ENCODE measurements at regions not wholly inside any gene's neighbourhood (a gene's known extent, or its start where the extent isn't known, plus 50 kb on each side); places are given as distances from the start of the nearest gene placed in this dataset.
"Not testable (repeated sequence)": the region's sequence is repeated elsewhere in the genome, so short reads cannot be mapped to it uniquely, and the experiment has no call there.

DNA sequence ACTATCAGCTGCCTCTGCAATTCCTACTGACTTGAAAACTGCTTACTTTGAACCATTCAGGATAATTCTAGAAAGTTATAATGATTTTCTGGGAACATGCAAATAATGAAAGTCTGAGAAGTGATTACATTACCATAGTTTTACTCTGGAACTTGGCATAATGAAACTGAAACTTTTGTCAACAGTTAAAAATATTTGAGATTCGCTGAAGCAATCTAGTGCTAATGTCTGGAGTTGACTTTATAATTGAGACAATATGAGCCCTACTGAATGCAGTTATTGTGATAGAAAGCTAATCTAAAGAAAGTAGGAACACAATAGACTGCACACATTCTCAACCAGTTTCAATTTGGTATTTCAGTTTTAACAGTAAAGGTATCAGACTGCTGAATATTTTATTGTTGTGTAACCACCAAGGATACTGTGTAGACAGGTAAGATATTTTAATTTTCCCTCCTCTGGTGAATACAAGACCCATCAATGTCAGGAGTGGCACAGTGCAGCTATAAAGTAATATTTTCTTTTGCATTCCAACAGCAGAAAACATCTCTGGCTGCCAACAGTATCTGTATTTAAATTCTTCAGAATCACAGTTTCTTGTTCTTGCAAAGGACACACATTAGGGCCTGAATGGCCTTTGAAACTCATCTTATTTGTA is 483.5 kb downstream of the ATP23 start:
- intact Hi-C loops (cut with micrococcal nuclease; ENCODE audit: unreplicated experiment), result no loop called here

DNA sequence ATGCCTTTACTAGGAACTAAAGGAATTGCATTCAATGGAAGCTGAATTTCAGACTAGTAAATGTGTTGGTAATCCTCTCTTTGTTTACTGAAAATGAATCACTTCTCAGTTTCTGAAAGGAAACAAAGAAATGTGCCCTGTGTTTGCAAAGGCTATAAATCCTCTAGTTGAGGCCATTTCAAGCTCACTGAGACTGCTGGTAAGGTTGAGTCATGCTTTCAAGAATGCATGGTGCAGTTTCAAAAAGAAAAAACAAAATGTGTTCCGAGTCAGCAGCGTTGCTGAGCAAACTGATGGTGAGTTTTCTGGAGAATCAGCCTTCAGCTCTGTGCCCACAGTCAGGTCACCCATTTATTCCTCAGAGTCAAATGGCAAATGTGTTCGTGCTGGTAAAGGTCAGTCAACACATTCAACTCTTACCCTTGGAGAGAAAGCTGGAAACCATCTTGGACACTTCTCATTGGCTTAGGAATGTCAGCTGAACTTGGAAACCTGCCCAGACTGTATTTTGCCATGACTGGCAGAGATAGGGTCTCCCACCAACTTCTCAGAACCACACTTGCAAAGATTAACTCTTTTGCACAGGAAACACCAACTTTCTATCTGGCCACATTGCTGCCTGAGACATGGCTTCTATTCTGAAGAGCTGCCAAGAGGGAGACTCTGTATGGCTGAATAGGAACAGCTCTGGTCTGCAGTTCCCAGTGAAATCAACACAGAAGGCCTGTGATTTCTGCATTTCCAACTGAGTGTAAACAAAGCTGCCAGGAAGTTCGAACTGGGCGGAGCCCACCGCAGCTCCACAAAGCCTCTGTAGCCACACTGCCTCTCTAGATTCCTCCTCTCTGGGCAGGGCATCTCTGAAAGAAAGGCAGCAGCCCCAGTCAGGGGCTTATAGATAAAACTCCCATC is 484.4 kb downstream of the ATP23 start:
- Histone ChIP-seq H3K36me3 (ENCODE audit: control insufficient read depth, insufficient read depth, low read length) (no peaks in the 10 kb centered on the region), H3K27ac (ENCODE audit: low read length) (peak overlapping the region; percentile 87), H3K4me1 (ENCODE audit: control insufficient read depth, insufficient read depth, low read length) (peaks cover 19% of the 10 kb centered on the region), H3K27me3 (ENCODE audit: control insufficient read depth, insufficient read depth, low read length) (no peaks in the 10 kb centered on the region), H3K4me3 (ENCODE audit: low read depth in 2 of 2, low read length in 2 of 2) (peak overlapping the region in 1 of 2 experiments; percentile 15; a peak in 2 of 4 replicates), H3K9me3 (ENCODE audit: control insufficient read depth, insufficient read depth, low read depth, low read length) (peaks cover 14% of the 10 kb centered on the region; the same call in 1 of the 2 replicates)
- ChIA-PET POLR2A (interaction anchor here (0.5 kb wide), 1 partner anchor 476 kb away, joined by 4 read pairs; no protein-coding TSS in a partner anchor), CTCF (no interaction called here)
- peak; percentile 94 for ATAC-seq
- no TSS peak for BruUV-seq (replicated peaks)
- DNase-seq (ENCODE audit: low read depth, low spot score), result peak; percentile 84
- TF ChIP-seq TCF7L2 (IDR thresholded peaks at IDR 0.05; ENCODE audit: low read depth, low read length), result peak; percentile 33; the same call in 1 of the 2 replicates
- TF ChIP-seq, protein P1, sequence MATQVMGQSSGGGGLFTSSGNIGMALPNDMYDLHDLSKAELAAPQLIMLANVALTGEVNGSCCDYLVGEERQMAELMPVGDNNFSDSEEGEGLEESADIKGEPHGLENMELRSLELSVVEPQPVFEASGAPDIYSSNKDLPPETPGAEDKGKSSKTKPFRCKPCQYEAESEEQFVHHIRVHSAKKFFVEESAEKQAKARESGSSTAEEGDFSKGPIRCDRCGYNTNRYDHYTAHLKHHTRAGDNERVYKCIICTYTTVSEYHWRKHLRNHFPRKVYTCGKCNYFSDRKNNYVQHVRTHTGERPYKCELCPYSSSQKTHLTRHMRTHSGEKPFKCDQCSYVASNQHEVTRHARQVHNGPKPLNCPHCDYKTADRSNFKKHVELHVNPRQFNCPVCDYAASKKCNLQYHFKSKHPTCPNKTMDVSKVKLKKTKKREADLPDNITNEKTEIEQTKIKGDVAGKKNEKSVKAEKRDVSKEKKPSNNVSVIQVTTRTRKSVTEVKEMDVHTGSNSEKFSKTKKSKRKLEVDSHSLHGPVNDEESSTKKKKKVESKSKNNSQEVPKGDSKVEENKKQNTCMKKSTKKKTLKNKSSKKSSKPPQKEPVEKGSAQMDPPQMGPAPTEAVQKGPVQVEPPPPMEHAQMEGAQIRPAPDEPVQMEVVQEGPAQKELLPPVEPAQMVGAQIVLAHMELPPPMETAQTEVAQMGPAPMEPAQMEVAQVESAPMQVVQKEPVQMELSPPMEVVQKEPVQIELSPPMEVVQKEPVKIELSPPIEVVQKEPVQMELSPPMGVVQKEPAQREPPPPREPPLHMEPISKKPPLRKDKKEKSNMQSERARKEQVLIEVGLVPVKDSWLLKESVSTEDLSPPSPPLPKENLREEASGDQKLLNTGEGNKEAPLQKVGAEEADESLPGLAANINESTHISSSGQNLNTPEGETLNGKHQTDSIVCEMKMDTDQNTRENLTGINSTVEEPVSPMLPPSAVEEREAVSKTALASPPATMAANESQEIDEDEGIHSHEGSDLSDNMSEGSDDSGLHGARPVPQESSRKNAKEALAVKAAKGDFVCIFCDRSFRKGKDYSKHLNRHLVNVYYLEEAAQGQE (IDR thresholded peaks at IDR 0.05; ENCODE audit: insufficient read depth in 1 of 2, low read depth in 2 of 2, low read length in 1 of 2), result no peak
- TF ChIP-seq POLR2AphosphoS5 (IDR thresholded peaks at IDR 0.05; ENCODE audit: low read depth, low read length), result peak; percentile 49; the same call in 1 of the 2 replicates
- intact Hi-C loops (cut with micrococcal nuclease; ENCODE audit: unreplicated experiment), result no loop called here
- in situ Hi-C loops (cut with HindIII; ENCODE audit: low pct_unique_long_range_greater_than_20kb, low sequenced_read_pairs), result no loop called here

More for the DNA sequence above, 483.5 kb downstream of the ATP23 start:
- ChIA-PET POLR2A (interaction anchor here (0.5 kb wide), 1 partner anchor 475 kb away, joined by 4 read pairs; no protein-coding TSS in a partner anchor), CTCF (no interaction called here)
- BruUV-seq (replicated peaks), result no TSS peak
- H3K9me3 ChIP-seq (ENCODE audit: control insufficient read depth, insufficient read depth, low read depth, low read length), result peaks cover 14% of the 10 kb centered on the region; the same call in 1 of the 2 replicates
- ATAC-seq (peak; percentile 65), DNase-seq (ENCODE audit: low read depth, low spot score) (no peak)
- in situ Hi-C loops (cut with HindIII; ENCODE audit: low pct_unique_long_range_greater_than_20kb, low sequenced_read_pairs), result no loop called here
- TF ChIP-seq, protein P2, sequence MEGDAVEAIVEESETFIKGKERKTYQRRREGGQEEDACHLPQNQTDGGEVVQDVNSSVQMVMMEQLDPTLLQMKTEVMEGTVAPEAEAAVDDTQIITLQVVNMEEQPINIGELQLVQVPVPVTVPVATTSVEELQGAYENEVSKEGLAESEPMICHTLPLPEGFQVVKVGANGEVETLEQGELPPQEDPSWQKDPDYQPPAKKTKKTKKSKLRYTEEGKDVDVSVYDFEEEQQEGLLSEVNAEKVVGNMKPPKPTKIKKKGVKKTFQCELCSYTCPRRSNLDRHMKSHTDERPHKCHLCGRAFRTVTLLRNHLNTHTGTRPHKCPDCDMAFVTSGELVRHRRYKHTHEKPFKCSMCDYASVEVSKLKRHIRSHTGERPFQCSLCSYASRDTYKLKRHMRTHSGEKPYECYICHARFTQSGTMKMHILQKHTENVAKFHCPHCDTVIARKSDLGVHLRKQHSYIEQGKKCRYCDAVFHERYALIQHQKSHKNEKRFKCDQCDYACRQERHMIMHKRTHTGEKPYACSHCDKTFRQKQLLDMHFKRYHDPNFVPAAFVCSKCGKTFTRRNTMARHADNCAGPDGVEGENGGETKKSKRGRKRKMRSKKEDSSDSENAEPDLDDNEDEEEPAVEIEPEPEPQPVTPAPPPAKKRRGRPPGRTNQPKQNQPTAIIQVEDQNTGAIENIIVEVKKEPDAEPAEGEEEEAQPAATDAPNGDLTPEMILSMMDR (IDR thresholded peaks at IDR 0.05), result no peak
- TF ChIP-seq POLR2AphosphoS5 (IDR thresholded peaks at IDR 0.05; ENCODE audit: low read depth, low read length), result no peak
- no peak for TF ChIP-seq SIN3A (IDR thresholded peaks at IDR 0.05; ENCODE audit: borderline replicate concordance, insufficient read depth, low read depth, low read length)
- TF ChIP-seq TCF7L2 (IDR thresholded peaks at IDR 0.05; ENCODE audit: low read depth, low read length), result no peak
- TF ChIP-seq, protein P1 (IDR thresholded peaks at IDR 0.05; ENCODE audit: insufficient read depth in 1 of 2, low read depth in 2 of 2, low read length in 1 of 2), result no peak
- no peaks in the 10 kb centered on the region for H3K27me3 ChIP-seq (ENCODE audit: control insufficient read depth, insufficient read depth, low read length)
- peak overlapping the region; percentile 87 for H3K27ac ChIP-seq (ENCODE audit: low read length)
- peak overlapping the region in 1 of 2 experiments; percentile 10; a peak in 1 of 4 replicates for H3K4me3 ChIP-seq (ENCODE audit: low read depth in 2 of 2, low read length in 2 of 2)
- peaks cover 21% of the 10 kb centered on the region for H3K4me1 ChIP-seq (ENCODE audit: control insufficient read depth, insufficient read depth, low read length)
- H3K36me3 ChIP-seq (ENCODE audit: control insufficient read depth, insufficient read depth, low read length), result no peaks in the 10 kb centered on the region

DNA sequence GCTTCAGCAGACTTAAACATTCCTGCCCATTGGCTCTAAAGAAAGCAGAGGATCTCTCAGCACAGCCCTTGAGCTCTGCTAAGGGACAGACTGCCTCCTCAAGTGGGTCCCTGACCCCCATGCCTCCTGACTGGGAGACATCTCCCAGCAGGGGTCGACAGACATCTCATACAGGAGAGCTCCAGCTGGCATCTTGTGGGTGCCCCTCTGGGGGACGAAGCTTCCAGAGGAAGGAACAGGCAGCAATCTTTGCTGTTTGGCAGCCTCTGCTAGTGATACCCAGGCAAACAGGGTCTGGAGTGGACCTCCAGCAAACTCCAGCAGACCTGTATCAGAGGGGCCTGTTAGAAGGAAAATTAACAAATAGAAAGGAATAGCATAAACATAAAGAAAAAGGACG is 485.1 kb downstream of the ATP23 start:
- ATAC-seq; intact Hi-C loops (cut with micrococcal nuclease; ENCODE audit: unreplicated experiment); H3K27me3 ChIP-seq (ENCODE audit: control insufficient read depth, insufficient read depth, low read length); in situ Hi-C loops (cut with HindIII; ENCODE audit: low pct_unique_long_range_greater_than_20kb, low sequenced_read_pairs); DNase-seq (ENCODE audit: low read depth, low spot score); CTCF ChIA-PET; BruUV-seq (replicated peaks); H3K4me3 ChIP-seq (ENCODE audit: low read depth in 2 of 2, low read length in 2 of 2); H3K36me3 ChIP-seq (ENCODE audit: control insufficient read depth, insufficient read depth, low read length); POLR2A ChIA-PET: not testable (repeated sequence)
- Histone ChIP-seq H3K4me1 (ENCODE audit: control insufficient read depth, insufficient read depth, low read length) (peaks cover 16% of the 10 kb centered on the region), H3K27ac (ENCODE audit: low read length) (peak overlapping the region; percentile 87; the same call in 1 of the 2 replicates), H3K9me3 (ENCODE audit: control insufficient read depth, insufficient read depth, low read depth, low read length) (peaks cover 12% of the 10 kb centered on the region; the same call in 1 of the 2 replicates)

Measured in Panc1 (cell line).